K562 (cell line): ENCODE measurements at regions not wholly inside any gene's neighbourhood (a gene's known extent, or its start where the extent isn't known, plus 50 kb on each side); places are given as distances from the start of the nearest gene placed in this dataset.

Source experiments
- DPF2 ChIP-seq: fragments of 450-650 bp; IDR thresholded peaks from 2 replicates; pipeline ENCODE4 v1.6.1; 2016
- GTF2F1 ChIP-seq: IDR thresholded peaks from 2 replicates; pipeline ENCODE4 v1.6.1; 2011; ENCODE audit warnings: low read depth, low read length, improper control_type of control experiment
- POLR2B ChIP-seq: fragments of 450-650 bp; IDR thresholded peaks from 2 replicates; pipeline ENCODE4 v1.6.1; 2018; ENCODE audit warnings: low read depth; ENCODE audit not compliant: partially characterized antibody
- SETDB1 ChIP-seq: IDR thresholded peaks from one replicate; pipeline ENCODE4 v1.6.1; 2012; ENCODE audit warnings: low read length, control low read depth, inconsistent platforms
- ZNF184 ChIP-seq: sonication (generic); formaldehyde crosslinking; IDR thresholded peaks from 2 replicates; pipeline ENCODE4 v1.5.0; 2020; ENCODE audit warnings: missing genetic modification reagents
- ZNF224 ChIP-seq: sonication (generic); formaldehyde crosslinking; IDR thresholded peaks from 2 replicates; pipeline ENCODE4 v1.8.0; 2022; ENCODE audit warnings: mild to moderate bottlenecking, missing genetic modification reagents
- TF ChIP-seq, protein P1 (sequence below): fragments of 250-450 bp; sonication (Bioruptor Pico); IDR thresholded peaks from 2 replicates; pipeline ENCODE4 v1.5.0; 2020; ENCODE audit warnings: mild to moderate bottlenecking
- TF ChIP-seq, protein P2 (sequence below): fragments of 250-450 bp; sonication (Bioruptor Pico); IDR thresholded peaks from 2 replicates; pipeline ENCODE4 v1.8.0; 2021; ENCODE audit warnings: borderline replicate concordance, mild to moderate bottlenecking, moderate library complexity; ENCODE audit not compliant: poor library complexity, severe bottlenecking
- TF ChIP-seq, protein P3 (sequence below): IDR thresholded peaks from 2 replicates; pipeline ENCODE4 v1.6.1; 2016; ENCODE audit warnings: missing genetic modification characterization, missing compliant biosample characterization
- TF ChIP-seq, protein P4 (sequence below): sonication (generic); formaldehyde crosslinking; IDR thresholded peaks from 2 replicates; pipeline ENCODE4 v1.8.1; 2022; ENCODE audit warnings: missing genetic modification reagents
- TF ChIP-seq, protein P5 (sequence below): fragments of 200-800 bp; sonication (Bioruptor generic); IDR thresholded peaks from 2 replicates; pipeline ENCODE4 v1.6.1; 2016; ENCODE audit warnings: missing genetic modification characterization, missing compliant biosample characterization

DNA sequence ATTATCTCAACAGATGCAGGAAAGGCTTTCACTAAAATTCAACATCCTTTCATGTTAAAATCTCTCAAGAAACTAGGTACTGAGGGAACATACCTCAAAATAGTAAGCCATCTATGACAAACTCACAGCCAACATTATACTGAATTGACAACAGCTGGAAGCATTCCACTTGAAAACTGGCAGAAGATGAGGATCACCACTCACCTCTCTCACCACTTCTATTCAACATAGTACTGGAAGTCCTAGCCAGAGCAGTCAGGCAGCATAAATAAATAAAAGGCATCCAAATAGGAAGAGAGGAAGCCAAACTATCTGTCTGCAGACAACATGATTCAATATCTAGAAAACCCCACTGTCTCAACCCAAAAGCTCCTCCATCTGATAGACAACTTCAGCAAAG lies 203.6 kb upstream of the GRAMD2B start (continued):
- TF ChIP-seq, protein P1, sequence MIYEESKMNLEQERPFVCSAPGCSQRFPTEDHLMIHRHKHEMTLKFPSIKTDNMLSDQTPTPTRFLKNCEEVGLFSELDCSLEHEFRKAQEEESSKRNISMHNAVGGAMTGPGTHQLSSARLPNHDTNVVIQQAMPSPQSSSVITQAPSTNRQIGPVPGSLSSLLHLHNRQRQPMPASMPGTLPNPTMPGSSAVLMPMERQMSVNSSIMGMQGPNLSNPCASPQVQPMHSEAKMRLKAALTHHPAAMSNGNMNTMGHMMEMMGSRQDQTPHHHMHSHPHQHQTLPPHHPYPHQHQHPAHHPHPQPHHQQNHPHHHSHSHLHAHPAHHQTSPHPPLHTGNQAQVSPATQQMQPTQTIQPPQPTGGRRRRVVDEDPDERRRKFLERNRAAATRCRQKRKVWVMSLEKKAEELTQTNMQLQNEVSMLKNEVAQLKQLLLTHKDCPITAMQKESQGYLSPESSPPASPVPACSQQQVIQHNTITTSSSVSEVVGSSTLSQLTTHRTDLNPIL: no peak
- no peak for TF ChIP-seq ZNF224
- no peak for TF ChIP-seq ZNF184 (CRISPR knock-in tag)
- no peak for TF ChIP-seq SETDB1
- TF ChIP-seq, protein P2, sequence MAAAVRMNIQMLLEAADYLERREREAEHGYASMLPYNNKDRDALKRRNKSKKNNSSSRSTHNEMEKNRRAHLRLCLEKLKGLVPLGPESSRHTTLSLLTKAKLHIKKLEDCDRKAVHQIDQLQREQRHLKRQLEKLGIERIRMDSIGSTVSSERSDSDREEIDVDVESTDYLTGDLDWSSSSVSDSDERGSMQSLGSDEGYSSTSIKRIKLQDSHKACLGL (CRISPR knock-in tag): no peak
- TF ChIP-seq, protein P3, sequence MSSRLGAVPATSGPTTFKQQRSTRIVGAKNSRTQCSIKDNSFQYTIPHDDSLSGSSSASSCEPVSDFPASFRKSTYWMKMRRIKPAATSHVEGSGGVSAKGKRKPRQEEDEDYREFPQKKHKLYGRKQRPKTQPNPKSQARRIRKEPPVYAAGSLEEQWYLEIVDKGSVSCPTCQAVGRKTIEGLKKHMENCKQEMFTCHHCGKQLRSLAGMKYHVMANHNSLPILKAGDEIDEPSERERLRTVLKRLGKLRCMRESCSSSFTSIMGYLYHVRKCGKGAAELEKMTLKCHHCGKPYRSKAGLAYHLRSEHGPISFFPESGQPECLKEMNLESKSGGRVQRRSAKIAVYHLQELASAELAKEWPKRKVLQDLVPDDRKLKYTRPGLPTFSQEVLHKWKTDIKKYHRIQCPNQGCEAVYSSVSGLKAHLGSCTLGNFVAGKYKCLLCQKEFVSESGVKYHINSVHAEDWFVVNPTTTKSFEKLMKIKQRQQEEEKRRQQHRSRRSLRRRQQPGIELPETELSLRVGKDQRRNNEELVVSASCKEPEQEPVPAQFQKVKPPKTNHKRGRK: no peak
- TF ChIP-seq POLR2B: no peak
- TF ChIP-seq, protein P4, sequence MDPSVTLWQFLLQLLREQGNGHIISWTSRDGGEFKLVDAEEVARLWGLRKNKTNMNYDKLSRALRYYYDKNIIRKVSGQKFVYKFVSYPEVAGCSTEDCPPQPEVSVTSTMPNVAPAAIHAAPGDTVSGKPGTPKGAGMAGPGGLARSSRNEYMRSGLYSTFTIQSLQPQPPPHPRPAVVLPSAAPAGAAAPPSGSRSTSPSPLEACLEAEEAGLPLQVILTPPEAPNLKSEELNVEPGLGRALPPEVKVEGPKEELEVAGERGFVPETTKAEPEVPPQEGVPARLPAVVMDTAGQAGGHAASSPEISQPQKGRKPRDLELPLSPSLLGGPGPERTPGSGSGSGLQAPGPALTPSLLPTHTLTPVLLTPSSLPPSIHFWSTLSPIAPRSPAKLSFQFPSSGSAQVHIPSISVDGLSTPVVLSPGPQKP (CRISPR knock-in tag): no peak
- TF ChIP-seq, protein P5, sequence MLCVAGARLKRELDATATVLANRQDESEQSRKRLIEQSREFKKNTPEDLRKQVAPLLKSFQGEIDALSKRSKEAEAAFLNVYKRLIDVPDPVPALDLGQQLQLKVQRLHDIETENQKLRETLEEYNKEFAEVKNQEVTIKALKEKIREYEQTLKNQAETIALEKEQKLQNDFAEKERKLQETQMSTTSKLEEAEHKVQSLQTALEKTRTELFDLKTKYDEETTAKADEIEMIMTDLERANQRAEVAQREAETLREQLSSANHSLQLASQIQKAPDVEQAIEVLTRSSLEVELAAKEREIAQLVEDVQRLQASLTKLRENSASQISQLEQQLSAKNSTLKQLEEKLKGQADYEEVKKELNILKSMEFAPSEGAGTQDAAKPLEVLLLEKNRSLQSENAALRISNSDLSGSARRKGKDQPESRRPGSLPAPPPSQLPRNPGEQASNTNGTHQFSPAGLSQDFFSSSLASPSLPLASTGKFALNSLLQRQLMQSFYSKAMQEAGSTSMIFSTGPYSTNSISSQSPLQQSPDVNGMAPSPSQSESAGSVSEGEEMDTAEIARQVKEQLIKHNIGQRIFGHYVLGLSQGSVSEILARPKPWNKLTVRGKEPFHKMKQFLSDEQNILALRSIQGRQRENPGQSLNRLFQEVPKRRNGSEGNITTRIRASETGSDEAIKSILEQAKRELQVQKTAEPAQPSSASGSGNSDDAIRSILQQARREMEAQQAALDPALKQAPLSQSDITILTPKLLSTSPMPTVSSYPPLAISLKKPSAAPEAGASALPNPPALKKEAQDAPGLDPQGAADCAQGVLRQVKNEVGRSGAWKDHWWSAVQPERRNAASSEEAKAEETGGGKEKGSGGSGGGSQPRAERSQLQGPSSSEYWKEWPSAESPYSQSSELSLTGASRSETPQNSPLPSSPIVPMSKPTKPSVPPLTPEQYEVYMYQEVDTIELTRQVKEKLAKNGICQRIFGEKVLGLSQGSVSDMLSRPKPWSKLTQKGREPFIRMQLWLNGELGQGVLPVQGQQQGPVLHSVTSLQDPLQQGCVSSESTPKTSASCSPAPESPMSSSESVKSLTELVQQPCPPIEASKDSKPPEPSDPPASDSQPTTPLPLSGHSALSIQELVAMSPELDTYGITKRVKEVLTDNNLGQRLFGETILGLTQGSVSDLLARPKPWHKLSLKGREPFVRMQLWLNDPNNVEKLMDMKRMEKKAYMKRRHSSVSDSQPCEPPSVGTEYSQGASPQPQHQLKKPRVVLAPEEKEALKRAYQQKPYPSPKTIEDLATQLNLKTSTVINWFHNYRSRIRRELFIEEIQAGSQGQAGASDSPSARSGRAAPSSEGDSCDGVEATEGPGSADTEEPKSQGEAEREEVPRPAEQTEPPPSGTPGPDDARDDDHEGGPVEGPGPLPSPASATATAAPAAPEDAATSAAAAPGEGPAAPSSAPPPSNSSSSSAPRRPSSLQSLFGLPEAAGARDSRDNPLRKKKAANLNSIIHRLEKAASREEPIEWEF: no peak
- TF ChIP-seq DPF2: no peak
- no peak for TF ChIP-seq GTF2F1
